ENCODE measurements at regions not wholly inside any gene's neighbourhood (a gene's known extent, or its start where the extent isn't known, plus 50 kb on each side); places are given as distances from the start of the nearest gene placed in this dataset.

DNA sequence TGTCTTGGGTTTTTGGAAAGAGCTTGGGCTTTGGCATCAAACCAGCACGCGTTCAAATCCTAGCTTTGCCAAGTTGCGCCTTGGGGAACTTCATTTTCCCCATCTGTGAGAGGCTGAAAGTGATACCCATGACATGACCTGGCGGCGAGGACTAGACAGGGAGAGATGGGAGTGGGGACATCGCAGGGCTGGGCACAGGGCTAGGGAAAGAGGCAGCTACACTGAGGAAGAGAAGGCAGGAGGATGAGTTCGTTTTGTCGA, 202.9 kb downstream of the IRF8 start:
- Histone ChIP-seq H3K36me3 (ENCODE audit: control insufficient read depth, insufficient read depth, low read length) (no peaks in the 10 kb centered on the region), H3K9ac (ENCODE audit: extremely low read depth, low read length, poor library complexity, severe bottlenecking) (no peak overlapping the region), H3K4me3 (ENCODE audit: low read length) (no peak overlapping the region), H3K4me1 (ENCODE audit: control insufficient read depth, insufficient read depth, low read length) (no peaks in the 10 kb centered on the region), H3K27me3 (ENCODE audit: control insufficient read depth, insufficient read depth, low read length, poor library complexity, severe bottlenecking) (peaks cover 3% of the 10 kb centered on the region), H3K9me3 (ENCODE audit: control insufficient read depth, low read length) (no peaks in the 10 kb centered on the region), H3K27ac (ENCODE audit: low read depth, low read length) (no peak overlapping the region)
- Mint-ChIP-seq H3K27ac (no peak overlapping the region), H3K4me1 (no peaks in the 10 kb centered on the region), H3K36me3 (ENCODE audit: low read depth) (no peaks in the 10 kb centered on the region), H3K27me3 (ENCODE audit: insufficient read depth) (peaks cover 7% of the 10 kb centered on the region), H3K9me3 (peaks cover 5% of the 10 kb centered on the region), H3K4me3 (no peak overlapping the region)
- TF ChIP-seq, protein P1, sequence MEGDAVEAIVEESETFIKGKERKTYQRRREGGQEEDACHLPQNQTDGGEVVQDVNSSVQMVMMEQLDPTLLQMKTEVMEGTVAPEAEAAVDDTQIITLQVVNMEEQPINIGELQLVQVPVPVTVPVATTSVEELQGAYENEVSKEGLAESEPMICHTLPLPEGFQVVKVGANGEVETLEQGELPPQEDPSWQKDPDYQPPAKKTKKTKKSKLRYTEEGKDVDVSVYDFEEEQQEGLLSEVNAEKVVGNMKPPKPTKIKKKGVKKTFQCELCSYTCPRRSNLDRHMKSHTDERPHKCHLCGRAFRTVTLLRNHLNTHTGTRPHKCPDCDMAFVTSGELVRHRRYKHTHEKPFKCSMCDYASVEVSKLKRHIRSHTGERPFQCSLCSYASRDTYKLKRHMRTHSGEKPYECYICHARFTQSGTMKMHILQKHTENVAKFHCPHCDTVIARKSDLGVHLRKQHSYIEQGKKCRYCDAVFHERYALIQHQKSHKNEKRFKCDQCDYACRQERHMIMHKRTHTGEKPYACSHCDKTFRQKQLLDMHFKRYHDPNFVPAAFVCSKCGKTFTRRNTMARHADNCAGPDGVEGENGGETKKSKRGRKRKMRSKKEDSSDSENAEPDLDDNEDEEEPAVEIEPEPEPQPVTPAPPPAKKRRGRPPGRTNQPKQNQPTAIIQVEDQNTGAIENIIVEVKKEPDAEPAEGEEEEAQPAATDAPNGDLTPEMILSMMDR (conservative IDR thresholded peaks at IDR 0.05): no peak
- no peak for DNase-seq
- 90 to 94% methylated on average over 7 to 8 of the region's 8 CpGs for WGBS, 2 experiments (ENCODE audit: insufficient coverage in 1 of 2, insufficient read length in 1 of 2)

DNA sequence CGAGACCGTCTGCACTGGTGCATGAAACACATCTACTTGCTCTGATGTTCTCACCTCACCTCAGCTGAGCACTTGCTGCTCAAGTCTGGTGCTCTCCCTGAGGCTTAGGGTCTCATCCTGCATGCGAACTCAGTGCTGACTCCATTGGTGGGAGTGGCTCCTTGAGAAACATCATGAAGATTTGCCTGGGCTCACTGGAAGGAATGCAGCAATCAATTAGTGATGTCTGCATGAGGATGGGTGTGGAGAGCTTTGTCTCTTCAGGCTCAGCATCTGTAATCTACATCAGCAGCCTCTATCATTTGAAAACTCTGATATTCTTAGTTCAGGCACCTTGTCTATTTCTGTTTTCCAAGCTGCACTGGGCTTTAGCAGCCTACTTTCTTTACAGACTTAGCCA, 204.4 kb downstream of the IRF8 start:
- H3K27me3 Mint-ChIP-seq (ENCODE audit: insufficient read depth): peaks cover 7% of the 10 kb centered on the region

DNA sequence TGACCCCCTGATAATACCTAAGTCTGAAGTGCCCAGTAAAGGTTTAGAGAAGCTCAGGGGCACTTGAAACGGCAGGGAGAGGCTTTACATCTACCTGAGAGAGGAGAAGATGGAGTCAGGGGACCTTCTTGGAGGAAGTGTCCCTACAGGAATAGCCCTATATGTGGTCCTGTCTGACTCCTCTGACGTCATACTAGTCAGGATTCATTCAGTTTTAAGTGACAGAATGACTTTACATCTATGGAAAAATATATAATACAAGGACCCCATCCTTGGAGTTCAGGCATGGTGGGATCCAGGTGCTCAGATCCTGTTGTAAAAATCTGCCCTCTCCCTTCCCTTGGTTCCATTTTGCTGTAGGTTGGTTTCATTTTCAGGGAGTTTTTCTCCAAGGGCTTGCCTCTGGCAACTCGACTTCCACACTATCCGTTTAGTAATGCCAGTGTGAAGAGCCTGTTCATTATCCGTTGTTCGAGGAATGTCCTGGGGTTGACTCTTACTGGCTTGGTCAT, 205.6 kb downstream of the IRF8 start:
- Histone ChIP-seq H3K9me3 (ENCODE audit: control insufficient read depth, low read length) (peaks cover 8% of the 10 kb centered on the region), H3K27ac (ENCODE audit: low read depth, low read length) (no peak overlapping the region), H3K4me3 (ENCODE audit: low read length) (no peak overlapping the region), H3K36me3 (ENCODE audit: control insufficient read depth, insufficient read depth, low read length) (no peaks in the 10 kb centered on the region), H3K27me3 (ENCODE audit: control insufficient read depth, insufficient read depth, low read length, poor library complexity, severe bottlenecking) (no peaks in the 10 kb centered on the region), H3K9ac (ENCODE audit: extremely low read depth, low read length, poor library complexity, severe bottlenecking) (no peak overlapping the region), H3K4me1 (ENCODE audit: control insufficient read depth, insufficient read depth, low read length) (no peaks in the 10 kb centered on the region)
- Mint-ChIP-seq H3K9me3 (peaks cover 4% of the 10 kb centered on the region), H3K4me1 (no peaks in the 10 kb centered on the region), H3K27ac (no peak overlapping the region), H3K36me3 (ENCODE audit: low read depth) (no peaks in the 10 kb centered on the region), H3K27me3 (ENCODE audit: insufficient read depth) (peaks cover 4% of the 10 kb centered on the region), H3K4me3 (no peak overlapping the region)
- TF ChIP-seq, protein P1 (conservative IDR thresholded peaks at IDR 0.05): no peak
- 65% methylated on average over 6 of the region's 6 CpGs; no CpG with 5 or more reads in 1 of the 2 experiments for WGBS, 2 experiments (ENCODE audit: insufficient coverage in 1 of 2, insufficient read length in 1 of 2)
- DNase-seq: no peak

More for the DNA sequence above, 204.4 kb downstream of the IRF8 start:
- Histone ChIP-seq H3K9ac (ENCODE audit: extremely low read depth, low read length, poor library complexity, severe bottlenecking) (no peak overlapping the region), H3K27ac (ENCODE audit: low read depth, low read length) (no peak overlapping the region), H3K4me3 (ENCODE audit: low read length) (no peak overlapping the region), H3K27me3 (ENCODE audit: control insufficient read depth, insufficient read depth, low read length, poor library complexity, severe bottlenecking) (no peaks in the 10 kb centered on the region), H3K4me1 (ENCODE audit: control insufficient read depth, insufficient read depth, low read length) (no peaks in the 10 kb centered on the region), H3K9me3 (ENCODE audit: control insufficient read depth, low read length) (peaks cover 4% of the 10 kb centered on the region), H3K36me3 (ENCODE audit: control insufficient read depth, insufficient read depth, low read length) (no peaks in the 10 kb centered on the region)
- no peak for DNase-seq
- TF ChIP-seq, protein P1 (conservative IDR thresholded peaks at IDR 0.05): no peak
- Mint-ChIP-seq H3K36me3 (ENCODE audit: low read depth) (no peaks in the 10 kb centered on the region), H3K9me3 (peaks cover 4% of the 10 kb centered on the region), H3K4me1 (no peaks in the 10 kb centered on the region), H3K4me3 (no peak overlapping the region), H3K27ac (no peak overlapping the region)
- 92 to 100% methylated on average over 2 to 3 of the region's 3 CpGs for WGBS, 2 experiments (ENCODE audit: insufficient coverage in 1 of 2, insufficient read length in 1 of 2)

All from endodermal cell (in vitro differentiated cells).